ENCODE measurements at regions not wholly inside any gene's neighbourhood (a gene's known extent, or its start where the extent isn't known, plus 50 kb on each side); places are given as distances from the start of the nearest gene placed in this dataset.

DNA sequence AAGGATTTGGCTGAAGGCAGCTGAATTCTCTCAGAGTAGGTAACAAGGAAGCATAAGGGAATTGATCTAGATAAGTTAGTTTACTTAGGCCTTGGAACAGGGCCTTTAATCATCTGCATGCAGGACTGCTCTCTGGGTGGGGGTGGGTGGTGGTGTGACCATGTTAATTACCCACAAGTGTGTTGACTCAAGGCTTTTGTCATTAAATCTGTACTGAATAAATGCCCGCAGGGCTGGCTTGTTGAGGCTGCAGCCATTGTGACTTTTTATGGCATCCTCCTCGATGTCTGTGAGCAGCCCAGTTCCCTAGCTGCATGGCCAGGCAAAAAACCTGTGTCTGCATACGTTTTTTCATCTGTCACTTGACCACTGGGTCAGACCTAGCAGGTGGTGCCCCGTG is 63.5 kb upstream of the ASCC3 start:
- no peak for DNase-seq

DNA sequence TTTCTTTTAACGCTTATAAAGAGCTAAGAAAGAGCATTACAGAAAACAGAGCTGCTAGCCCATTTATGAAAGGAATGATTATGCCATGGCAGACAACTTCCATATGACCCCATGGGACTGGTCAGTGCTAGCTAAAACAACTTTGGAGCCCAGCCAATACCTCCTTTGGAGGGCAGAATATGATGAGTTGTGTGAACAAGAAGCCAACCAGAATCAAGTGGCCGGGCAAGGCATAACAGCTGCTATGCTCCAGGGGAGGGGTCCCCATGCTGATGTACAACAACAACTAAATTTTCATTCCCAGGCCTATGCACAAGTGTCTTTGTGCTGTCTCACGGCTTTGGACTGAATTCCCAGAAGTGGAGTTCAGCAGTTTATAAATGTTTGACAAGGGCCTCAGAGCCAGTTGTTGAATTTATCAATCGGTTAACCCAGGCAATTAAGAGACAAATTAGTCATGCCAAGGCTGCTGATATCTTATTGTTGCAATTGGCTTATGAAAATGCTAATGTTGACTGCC is 65.0 kb upstream of the ASCC3 start:
- DNase-seq: no peak

DNA sequence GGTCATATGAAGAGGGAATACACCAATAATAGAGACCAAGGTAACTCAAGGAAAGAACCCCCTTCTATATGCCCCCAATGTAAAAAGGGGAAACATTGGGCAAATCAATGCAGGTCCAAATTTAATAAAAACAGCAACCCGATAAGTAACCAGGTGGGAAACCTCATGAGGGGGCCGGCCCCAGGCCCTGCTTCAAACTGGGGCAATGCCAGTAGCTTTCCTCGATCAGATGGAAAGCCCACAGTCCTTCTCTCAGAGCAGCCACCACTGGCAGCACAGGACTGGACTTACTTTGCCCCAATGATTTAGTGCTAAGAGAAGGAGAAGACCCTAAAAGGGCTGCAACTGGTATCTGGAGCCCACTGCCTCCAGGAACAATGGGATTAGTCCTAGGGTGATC is 65.6 kb upstream of the ASCC3 start:
- DNase-seq: no peak

DNA sequence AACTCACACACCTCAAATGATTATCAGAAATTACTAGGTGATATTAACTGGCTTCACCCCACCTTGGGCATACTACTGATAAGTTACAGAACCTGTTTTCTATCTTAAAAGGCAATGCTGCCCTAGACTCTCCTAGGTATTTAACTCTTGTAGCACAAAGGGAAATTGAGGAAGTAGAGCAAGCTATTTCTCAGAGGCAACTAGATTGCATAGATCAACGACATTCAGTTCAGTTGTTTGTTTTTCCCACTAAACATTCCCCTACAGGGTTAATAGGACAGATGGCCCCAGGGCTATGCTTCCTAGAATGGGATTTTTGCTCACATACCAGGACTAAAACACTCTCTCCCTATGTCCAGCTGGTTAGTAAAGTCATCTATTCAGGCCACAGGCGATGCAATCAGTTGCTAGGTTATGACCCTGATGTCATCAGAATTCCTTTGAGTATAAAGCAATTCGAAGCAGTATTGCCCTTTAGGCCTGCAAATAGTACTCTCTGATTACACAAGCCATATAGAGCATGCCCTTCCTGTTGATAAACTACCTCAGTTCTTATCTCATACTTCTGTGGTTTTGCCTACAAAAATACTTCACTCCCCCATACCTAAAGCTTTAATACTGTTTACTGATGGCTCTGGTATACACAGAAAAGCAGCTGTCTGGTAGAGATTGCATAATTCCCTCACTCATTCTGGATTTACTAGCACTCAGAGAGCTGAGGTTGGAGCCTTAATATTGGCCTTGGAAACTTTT is 67.4 kb upstream of the ASCC3 start:
- DNase-seq: peak; percentile 0

- DNase-seq: no peak
Observed at GRCh38 chr6:100952006-100952405, 70.9 kb upstream of the ASCC3 start.

DNA sequence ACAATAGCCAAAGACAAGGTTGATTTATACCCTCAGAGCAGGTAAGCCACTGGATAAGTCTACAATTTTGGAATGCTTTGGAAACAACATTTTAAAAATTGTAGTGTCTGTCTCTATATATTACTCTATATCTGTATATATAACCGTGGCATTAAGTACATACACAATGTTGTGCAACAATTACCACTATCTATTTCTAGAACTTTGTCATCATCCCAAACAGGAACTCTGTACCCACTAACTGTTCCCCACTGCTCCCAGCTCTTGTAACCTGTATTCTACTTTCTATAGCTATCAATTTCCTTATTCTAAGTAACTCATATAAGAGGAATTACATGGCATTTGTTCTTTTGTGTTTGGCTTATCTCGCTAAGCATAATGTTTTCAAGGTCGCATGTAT is 78.2 kb upstream of the ASCC3 start:
- DNase-seq: no peak

DNA sequence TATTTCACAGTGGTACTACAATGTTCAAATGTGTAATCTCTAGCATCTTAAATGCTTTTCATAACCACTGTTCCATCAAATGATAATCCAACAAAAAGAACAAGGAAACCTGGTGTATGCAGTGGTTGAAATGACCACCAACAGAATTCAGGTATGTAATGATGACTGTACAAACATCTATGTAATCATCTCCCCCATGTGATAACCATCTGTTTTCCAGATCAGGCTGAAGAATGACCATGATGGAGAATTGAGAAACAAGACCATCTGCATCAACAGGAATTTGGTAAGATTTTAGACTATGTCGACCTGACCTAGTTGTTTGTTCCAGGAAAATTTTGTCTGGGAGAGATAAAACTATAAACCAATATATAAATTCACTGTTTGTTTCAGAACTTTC is 81.3 kb upstream of the ASCC3 start:
- no peak for DNase-seq

GRCh38 chr6:100965067-100965466 is 83.9 kb upstream of the ASCC3 start:
- DNase-seq: no peak

DNA sequence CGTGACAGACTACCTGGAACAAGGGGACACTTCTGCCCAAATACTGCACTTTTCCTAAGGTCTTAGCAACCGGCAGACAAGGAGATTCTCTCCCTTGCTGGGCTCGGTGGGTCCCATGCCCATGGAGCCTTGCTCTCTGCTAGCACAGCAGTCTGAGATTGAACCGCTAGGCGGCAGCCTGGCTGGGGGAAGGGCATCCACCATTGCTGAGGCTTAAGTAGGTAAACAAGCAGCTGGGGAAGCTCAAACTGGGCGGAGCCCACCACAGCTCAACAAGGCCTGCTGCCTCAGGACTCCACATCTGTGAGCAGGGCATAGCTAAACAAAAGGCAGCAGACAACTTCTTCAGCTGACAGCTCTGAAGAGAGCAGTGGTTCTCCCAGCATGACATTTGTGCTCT is 87.8 kb upstream of the ASCC3 start:
- DNase-seq: no peak

DNA sequence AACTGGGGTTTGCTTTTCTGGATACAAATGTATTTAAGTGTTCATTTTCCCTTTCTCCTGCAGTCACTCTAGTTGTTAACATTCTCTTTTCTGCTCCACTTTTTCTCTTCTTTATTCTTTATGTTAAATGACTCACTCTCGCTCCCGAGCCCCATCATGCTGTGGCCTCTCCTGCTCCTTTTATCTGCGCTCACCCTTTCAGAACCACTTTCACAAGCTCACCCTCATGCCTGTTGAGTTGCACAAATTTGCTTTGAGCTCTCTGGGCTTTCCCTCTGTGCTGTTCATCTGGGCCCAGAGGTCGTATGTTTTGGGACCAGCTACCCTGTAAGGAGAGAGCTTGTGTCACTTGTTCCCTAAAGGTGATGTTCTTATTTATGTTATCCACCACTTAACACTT is 98.1 kb upstream of the ASCC3 start:
- DNase-seq: no peak

DNA sequence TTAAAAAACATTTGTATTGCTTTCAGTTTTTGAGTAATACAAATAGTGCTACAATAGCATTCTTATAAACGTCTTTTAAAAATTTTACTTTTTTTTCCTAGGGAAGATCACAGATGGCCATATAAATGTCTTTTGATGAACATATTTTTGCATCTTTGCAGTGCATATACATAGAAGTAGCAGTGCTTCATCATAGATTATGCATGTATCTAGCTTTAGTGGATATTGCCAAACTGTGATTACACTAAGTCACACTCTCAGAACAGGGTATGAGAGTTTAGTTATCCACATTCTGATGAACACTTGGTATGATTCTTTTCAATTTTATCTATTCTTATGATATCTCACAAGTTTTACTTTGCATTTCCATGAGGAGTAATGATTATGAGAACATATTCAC is 99.8 kb upstream of the ASCC3 start:
- DNase-seq: no peak

DNA sequence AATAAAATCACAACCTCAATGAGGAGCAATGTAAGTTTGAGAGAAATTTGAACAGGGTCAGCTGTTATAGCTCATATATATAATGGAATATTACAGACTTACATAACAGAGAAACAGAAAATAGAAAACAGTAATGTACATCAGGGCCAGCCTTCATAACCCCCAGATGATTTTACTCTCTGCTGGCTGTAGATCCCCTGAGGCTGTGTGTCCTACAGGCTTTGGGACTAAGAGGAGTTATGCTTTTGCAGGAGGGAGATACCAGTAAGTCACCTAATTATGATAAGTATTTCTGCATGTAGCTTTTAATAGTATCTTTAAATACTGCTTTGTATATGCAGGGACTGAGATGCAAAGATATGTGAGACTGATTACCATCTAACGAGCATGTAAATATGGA is 105.8 kb upstream of the ASCC3 start:
- no peak for DNase-seq

DNA sequence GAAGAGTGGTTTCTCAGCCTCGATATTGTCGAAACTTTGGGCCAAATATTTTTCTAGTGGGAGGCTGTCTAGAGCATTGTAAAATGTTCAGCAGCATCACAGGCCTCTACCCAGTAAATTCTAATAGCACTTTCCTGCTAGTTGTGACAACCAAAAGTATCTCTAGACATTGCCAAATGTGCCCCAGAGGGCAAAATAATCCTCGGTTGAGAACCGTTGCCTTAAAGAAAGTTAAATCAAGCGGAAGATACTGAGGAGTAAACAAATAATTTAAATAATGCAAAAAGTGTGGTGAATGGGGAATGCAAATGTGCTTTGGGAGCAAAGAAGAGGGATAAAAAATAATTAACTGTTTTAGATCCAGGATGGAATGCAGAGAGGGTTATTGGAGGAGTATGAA is 106.4 kb upstream of the ASCC3 start:
- DNase-seq: no peak

GRCh38 chr6:100988391-100988984 is 107.4 kb upstream of the ASCC3 start:
- no peak for DNase-seq

GRCh38 chr6:100990070-100990469 is 108.9 kb upstream of the ASCC3 start:
- no peak for DNase-seq

DNA sequence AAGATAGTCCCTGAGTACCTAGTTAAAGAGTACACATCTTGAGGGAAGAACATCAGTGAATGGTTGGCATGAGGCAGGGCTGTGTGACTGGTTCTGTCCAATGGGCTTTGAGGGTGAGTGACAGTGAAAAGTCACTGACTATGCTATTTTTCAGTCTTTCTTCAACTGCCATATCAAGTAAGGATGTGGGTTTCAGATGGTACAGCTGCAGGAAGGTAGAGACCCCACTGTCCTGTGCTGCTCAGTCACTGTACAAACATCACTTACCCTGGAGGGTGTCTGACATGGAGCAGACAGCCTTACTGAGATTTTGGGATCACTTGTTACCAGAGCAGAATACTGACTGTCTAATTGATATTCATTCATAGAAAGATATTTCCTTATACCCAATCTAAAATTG is 115.3 kb upstream of the ASCC3 start:
- DNase-seq: no peak

DNA sequence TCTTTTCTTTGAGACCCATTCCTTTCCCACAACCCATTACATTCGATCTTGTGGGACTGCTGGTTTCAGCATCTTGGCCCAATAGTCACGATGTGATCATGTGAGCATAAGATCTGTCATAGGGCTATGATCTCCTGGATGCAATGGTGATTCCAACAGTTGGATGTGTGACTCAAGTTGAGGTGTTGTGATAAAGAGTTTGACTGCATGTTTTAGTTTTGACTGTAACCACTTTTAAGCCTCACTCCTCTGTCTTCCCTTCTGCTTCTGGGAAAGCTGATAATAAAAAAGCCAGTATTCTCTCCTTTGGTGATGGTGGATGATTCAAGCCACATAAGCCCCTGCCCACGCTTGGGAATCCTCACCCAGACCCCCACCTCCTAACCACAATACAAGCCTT is 117.0 kb upstream of the ASCC3 start:
- DNase-seq: peak; percentile 10

DNA sequence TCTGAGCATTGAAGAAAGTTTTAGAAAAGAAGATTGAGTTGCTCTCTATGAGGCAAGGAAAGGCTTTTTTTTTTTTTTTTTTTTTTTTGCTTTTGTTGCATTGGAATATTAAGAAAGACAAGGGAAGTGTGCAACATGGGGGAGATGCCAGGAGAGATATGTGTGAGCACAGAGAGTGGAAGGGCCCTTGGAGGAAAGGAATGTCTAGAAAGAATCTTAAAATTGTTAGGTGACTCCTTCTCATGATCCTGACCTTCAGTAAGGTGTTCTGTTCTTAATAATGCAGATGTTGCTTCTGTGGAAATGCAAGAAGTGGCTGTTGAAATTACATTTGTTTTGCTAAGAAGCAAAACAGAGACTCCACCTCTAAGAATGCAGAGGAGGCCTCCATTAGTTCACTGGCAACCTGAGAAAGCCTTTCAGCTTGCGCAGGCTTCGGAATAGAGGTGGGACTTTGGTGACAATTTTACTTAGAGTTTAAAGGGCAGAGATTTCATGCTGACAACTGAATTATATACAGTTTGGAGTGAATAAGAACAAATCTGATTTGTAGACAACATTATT is 118.0 kb upstream of the ASCC3 start:
- DNase-seq: no peak

DNA sequence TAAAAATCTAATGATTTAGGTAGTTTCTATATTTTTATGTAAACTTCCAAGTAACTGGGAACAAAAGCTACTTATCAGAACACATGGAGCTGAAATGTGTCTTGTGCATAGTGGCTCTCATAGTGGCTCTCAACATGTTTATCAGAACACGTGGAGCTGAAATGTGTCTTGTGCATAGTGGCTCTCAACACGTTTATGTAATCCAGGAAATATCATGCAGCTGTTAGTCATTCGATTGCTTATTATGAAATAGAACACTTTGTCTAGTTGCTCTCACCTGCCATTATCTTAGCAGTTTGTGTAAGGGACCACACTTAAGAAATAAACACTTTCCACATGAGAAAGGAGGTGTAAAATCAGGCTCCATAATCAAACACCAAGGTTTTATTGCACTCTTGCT is 119.2 kb upstream of the ASCC3 start:
- DNase-seq: no peak

DNA sequence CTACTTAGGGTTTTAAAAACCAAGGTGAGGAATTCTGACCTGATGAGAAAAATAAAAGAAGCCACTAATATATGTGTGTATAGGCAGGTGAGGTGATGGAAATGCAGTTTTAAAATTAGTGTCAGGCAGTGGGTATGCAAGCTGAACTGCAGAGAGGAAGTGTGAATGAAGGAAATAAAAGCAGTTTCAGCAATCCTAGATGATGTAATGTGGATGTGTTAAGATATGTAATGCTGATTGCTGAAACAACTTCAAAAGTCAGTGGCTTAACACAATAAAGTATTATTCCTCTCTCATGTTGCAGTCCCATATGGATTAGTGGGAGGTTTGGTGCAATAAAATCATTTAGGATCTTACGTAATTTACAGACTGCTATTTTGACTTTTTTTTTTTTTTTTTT is 119.9 kb upstream of the ASCC3 start:
- no peak for DNase-seq

- no peak for DNase-seq
Observed at GRCh38 chr6:101001607-101002006, 120.5 kb upstream of the ASCC3 start.

GRCh38 chr6:101003075-101003474 is 121.9 kb upstream of the ASCC3 start:
- DNase-seq: no peak

GRCh38 chr6:101011186-101011585 is 130.1 kb upstream of the ASCC3 start:
- no peak for DNase-seq

DNA sequence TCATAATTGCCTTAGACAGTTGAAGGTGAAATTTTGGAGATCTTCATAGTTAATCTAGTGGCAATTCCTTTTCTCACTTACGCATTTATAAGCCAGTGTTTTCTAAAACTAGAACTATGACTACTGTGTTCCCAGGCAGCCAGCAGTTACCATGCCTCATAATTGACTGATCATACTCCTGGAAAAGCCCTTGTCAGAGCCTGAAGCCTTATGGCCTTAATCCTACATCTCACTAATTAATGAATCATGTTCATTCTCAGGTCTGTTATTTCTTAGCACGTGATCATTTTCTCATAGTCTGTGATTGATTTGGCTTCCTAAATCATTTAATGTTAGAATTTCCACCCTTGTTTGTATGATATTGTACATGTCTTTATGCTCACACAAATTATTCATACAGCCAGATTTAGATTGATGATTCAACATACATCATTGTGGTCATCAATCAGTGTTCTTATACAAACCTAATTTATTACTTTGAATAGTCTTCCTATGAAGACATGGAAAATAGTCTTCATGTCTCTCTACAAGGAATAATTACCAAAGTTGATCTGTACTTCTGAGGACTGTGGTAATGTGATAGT is 132.6 kb upstream of the ASCC3 start:
- no peak for DNase-seq

All from fibroblast of upper back skin (primary cell).